Omental fat pad (tissue), 3 donors: ENCODE measurements at regions not wholly inside any gene's neighbourhood (a gene's known extent, or its start where the extent isn't known, plus 50 kb on each side); places are given as distances from the start of the nearest gene placed in this dataset.
"Not testable (repeated sequence)": the region's sequence is repeated elsewhere in the genome, so short reads cannot be mapped to it uniquely, and the experiment has no call there.

Experiments
- ATAC-seq: fragments of 150-250 bp; one replicate; pipeline ENCODE4 v1.9.1; 2016; ENCODE audit warnings: mild to moderate bottlenecking, moderate library complexity; ENCODE audit not compliant: low FRiP score
- DNase-seq: peaks from one replicate; pipeline ENCODE4 v3.0.0-alpha.2; 2019; ENCODE audit warnings: low spot score
- CTCF ChIP-seq, 3 donors: fragments of 450-650 bp; IDR thresholded peaks; one replicate each; pipeline ENCODE4 v1.5.1; 2016 to 2017; ENCODE audit warnings: antibody characterized with exemption in 3 of 3, mild to moderate bottlenecking in 3 of 3, moderate library complexity in 2 of 3

GRCh38 chr3:124362455-124362854 lies 367.8 kb upstream of the UMPS start:
- DNase-seq: no peak
- TF ChIP-seq CTCF (IDR thresholded peaks at IDR 0.05): no peak
- no peak for ATAC-seq

- peak; percentile 94 for ATAC-seq
- TF ChIP-seq CTCF (IDR thresholded peaks at IDR 0.05): no peak
- DNase-seq: no peak
Measured at GRCh38 chr3:124363476-124363875, 366.8 kb upstream of the UMPS start.

GRCh38 chr3:124364317-124365020 lies 365.8 kb upstream of the UMPS start:
- no peak for TF ChIP-seq CTCF (IDR thresholded peaks at IDR 0.05)
- DNase-seq (no peak), ATAC-seq (no peak)

- DNase-seq, ATAC-seq: not testable (repeated sequence)
Measured at GRCh38 chr3:124366655-124367054, 363.6 kb upstream of the UMPS start.

GRCh38 chr3:124372775-124373174 lies 357.5 kb upstream of the UMPS start:
- ATAC-seq (no peak), DNase-seq (no peak)
- TF ChIP-seq CTCF (IDR thresholded peaks at IDR 0.05): no peak

GRCh38 chr3:124373524-124373923 lies 356.7 kb upstream of the UMPS start:
- DNase-seq (no peak), ATAC-seq (no peak)
- no peak for TF ChIP-seq CTCF (IDR thresholded peaks at IDR 0.05)

- no peak for DNase-seq
- TF ChIP-seq CTCF (IDR thresholded peaks at IDR 0.05): no peak
- ATAC-seq: no peak
Measured at GRCh38 chr3:124374583-124374982, 355.7 kb upstream of the UMPS start.
